K562 (cell line): ENCODE measurements at regions not wholly inside any gene's neighbourhood (a gene's known extent, or its start where the extent isn't known, plus 50 kb on each side); places are given as distances from the start of the nearest gene placed in this dataset.

Source experiments
- ATAC-seq: fragments of 200-7000 bp; cut with Tn5 transposase; 3 replicates; pipeline ENCODE4 v1.9.1; 2020; ENCODE audit warnings: moderate library complexity
- BruUV-seq: library from RNA; stranded (reverse); fragments of 400-500 nt; replicated peaks from 2 replicates; lab custom pipeline; 2021; lab: Mats Ljungman, UMichigan
- CTCF ChIA-PET: fragments of 300-600 bp; formaldehyde crosslinking; extraction: SDS; loops from one replicate; lab custom pipeline; 2021; ENCODE audit warnings: low intra/inter-chr PET ratio; lab: Yijun Ruan, JAX
- POLR2A ChIA-PET: fragments of 300-600, 350-650 bp; sonication (Branson Sonifier 250); formaldehyde crosslinking; extraction: SDS; loops from one replicate; lab custom pipeline; 2021; ENCODE audit warnings: antibody characterized with exemption, inconsistent platforms; lab: Yijun Ruan, JAX
- DNase-seq, 4 experiments: peaks; one replicate each; pipeline versions ENCODE4 v3.0.0 to v3.0.0-alpha.2; 2011 to 2018; ENCODE audit warnings: low spot score in 3 of 4, mixed read lengths in 3 of 4; ENCODE audit errors: extremely low read depth in 1 of 4
- FAIRE-seq: peaks from 2 replicates; lab custom pipeline; 2011; peaks lifted over from hg19 to GRCh38; lab: Jason Lieb, UNC
- H2AFZ ChIP-seq: 2 replicates; pipeline ENCODE4 v1.6.0; 2011; ENCODE audit warnings: low read depth, low read length, control low read depth, inconsistent platforms
- H3K27ac ChIP-seq: fragments of 200-600 bp; 3 replicates; pipeline ENCODE4 v1.8.0; 2011; ENCODE audit warnings: low read depth, mild to moderate bottlenecking, control low read depth, inconsistent platforms, low read length, moderate library complexity, mixed read lengths; ENCODE audit errors: extremely low read depth
- H3K27me3 ChIP-seq, 2 experiments: fragments of 300-600 bp in 1 of 2; 2 replicates in 1 of 2; 3 replicates in 1 of 2; pipeline versions ENCODE4 v1.6.0 to v1.8.0; 2011; ENCODE audit warnings: inconsistent platforms in 2 of 2, low read length in 2 of 2, mild to moderate bottlenecking in 1 of 2, mixed read lengths in 1 of 2, moderate library complexity in 1 of 2; ENCODE audit not compliant: control insufficient read depth in 2 of 2, insufficient read depth in 2 of 2
- H3K36me3 ChIP-seq: fragments of 300-600 bp; 3 replicates; pipeline ENCODE4 v1.8.0; 2011; ENCODE audit warnings: mild to moderate bottlenecking, low read length, inconsistent platforms; ENCODE audit not compliant: control insufficient read depth, insufficient read depth
- H3K4me1 ChIP-seq, 2 experiments: fragments of 200-600 bp in 1 of 2; replicated peaks in 1 of 2; 2 replicates in 1 of 2; 3 replicates in 1 of 2; pipeline versions ENCODE4 v1.5.1 to v1.8.0; 2011; ENCODE audit warnings: inconsistent platforms in 2 of 2, low read length in 2 of 2, mild to moderate bottlenecking in 1 of 2, mixed read lengths in 1 of 2, moderate library complexity in 1 of 2; ENCODE audit not compliant: control insufficient read depth in 2 of 2, insufficient read depth in 2 of 2
- H3K4me2 ChIP-seq: 2 replicates; pipeline ENCODE4 v1.6.1; 2011; ENCODE audit warnings: low read length, control low read depth, inconsistent platforms, mixed read lengths; ENCODE audit not compliant: insufficient read depth
- H3K4me3 ChIP-seq: fragments of 200-600 bp; sonication (generic), shearing (Covaris generic); 2 replicates; pipeline ENCODE4 v1.5.1; 2016; ENCODE audit warnings: control low read depth, inconsistent platforms
- H3K79me2 ChIP-seq: fragments of 200-600 bp; 3 replicates; pipeline ENCODE4 v1.8.0; 2011; ENCODE audit warnings: low read length, inconsistent platforms; ENCODE audit not compliant: control insufficient read depth, insufficient read depth
- H3K9ac ChIP-seq, 2 experiments: 2 replicates each; pipeline versions ENCODE4 v1.6.0 to v1.6.1; 2011; ENCODE audit warnings: low read depth in 2 of 2, low read length in 2 of 2, control low read depth in 1 of 2, inconsistent platforms in 1 of 2, mild to moderate bottlenecking in 1 of 2, mixed read lengths in 1 of 2; ENCODE audit not compliant: insufficient read depth in 1 of 2
- H3K9me1 ChIP-seq: one replicate; pipeline ENCODE4 v1.6.0; 2011; ENCODE audit warnings: inconsistent platforms, mild to moderate bottlenecking, low read length, moderate library complexity; ENCODE audit not compliant: control insufficient read depth, insufficient read depth
- H3K9me3 ChIP-seq: replicated peaks from 2 replicates; pipeline ENCODE4 v1.5.1; 2011; ENCODE audit warnings: low read depth, low read length, inconsistent platforms; ENCODE audit not compliant: control insufficient read depth, insufficient read depth
- H4K20me1 ChIP-seq: replicated peaks from 2 replicates; pipeline ENCODE4 v1.6.1; 2011; ENCODE audit warnings: low read length, inconsistent platforms, mixed read lengths; ENCODE audit not compliant: control insufficient read depth, insufficient read depth
- CHD2 ChIP-seq: IDR thresholded peaks from 2 replicates; pipeline ENCODE4 v1.6.1; 2011; ENCODE audit warnings: low read depth, low read length
- CTCF ChIP-seq, 3 experiments: IDR thresholded peaks in 2 of 3; conservative IDR thresholded peaks in 1 of 3; 2 replicates each; pipeline ENCODE4 v1.5.1; 2011 to 2012; ENCODE audit warnings: low read length in 3 of 3, mild to moderate bottlenecking in 3 of 3, control low read depth in 2 of 3, improper control_type of control experiment in 1 of 3, inconsistent platforms in 1 of 3, low read depth in 1 of 3, mixed read lengths in 1 of 3, moderate library complexity in 1 of 3; ENCODE audit not compliant: insufficient read depth in 2 of 3
- USF2 ChIP-seq: sonication (generic); formaldehyde crosslinking; IDR thresholded peaks from 2 replicates; pipeline ENCODE4 v1.5.0; 2020; ENCODE audit warnings: missing genetic modification reagents
- WGBS: fragments of 100-300 bp; shearing (Covaris generic); methylation state at CpG from one replicate; pipeline ENCODE4 v1.1.6; 2016; ENCODE audit warnings: low coverage, mixed read lengths; ENCODE audit not compliant: insufficient coverage; ENCODE audit errors: missing lambda C conversion rate; 5-methylcytosine and 5-hydroxymethylcytosine counted together
- in situ Hi-C: fragments of 300-500 bp; cut with MboI; formaldehyde crosslinking; loops from 4 replicates; pipeline ENCODE4 v1.15.0; 2018; ENCODE audit warnings: inconsistent platforms, mixed read lengths
- intact Hi-C: fragments of 100-400 bp; cut with micrococcal nuclease; formaldehyde crosslinking; loops from 2 replicates; pipeline ENCODE4 v1.14.2; 2022

DNA sequence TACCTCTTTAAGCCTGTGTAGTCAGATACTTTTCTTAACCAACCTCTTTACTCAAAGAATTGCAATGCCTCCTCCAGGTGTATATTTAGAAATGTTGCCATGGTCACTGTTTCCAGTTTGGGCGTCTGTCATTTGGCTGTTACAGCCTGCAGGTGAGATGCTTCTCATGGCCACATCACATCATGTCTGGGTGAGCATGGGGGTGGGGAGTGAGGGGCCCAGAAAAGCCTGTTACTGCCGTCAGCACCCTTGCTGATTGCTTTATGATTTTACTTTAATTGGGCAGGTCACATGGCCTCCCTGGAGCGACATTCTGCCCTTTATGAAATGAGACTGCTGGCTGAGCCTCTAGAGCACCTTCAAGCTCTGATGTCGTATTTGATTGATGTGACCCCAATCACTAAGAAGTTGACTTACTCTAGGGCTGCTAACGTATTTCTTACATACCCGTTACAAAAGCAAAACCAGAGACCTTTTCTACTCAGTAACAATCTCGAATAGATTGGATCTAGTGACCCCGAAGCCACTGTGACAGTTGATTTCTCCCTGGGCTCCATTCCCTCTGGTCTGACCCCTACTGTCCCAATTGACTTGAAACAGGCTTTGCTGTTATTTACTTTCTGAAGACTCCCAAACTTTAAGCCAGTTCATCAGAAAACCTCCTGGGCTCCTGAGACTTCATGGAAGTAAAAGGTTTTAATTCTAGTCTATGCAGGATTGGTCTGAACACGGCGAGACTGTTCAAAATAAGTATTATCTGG, 60.7 kb downstream of the OTUD1 start:
- Histone ChIP-seq H3K4me3 (no peak overlapping the region), H4K20me1 (no peaks in the 10 kb centered on the region), H3K27me3 (no peaks in the 10 kb centered on the region; a peak in 2 of 5 replicates), H3K9me3 (no peaks in the 10 kb centered on the region), H3K36me3 (no peaks in the 10 kb centered on the region), H2AFZ (no peak overlapping the region), H3K4me2 (no peak overlapping the region), H3K79me2 (no peaks in the 10 kb centered on the region), H3K9me1 (no peaks in the 10 kb centered on the region), H3K27ac (no peak overlapping the region), H3K9ac (no peak overlapping the region), H3K4me1 (no peaks in the 10 kb centered on the region)
- FAIRE-seq (no peak), DNase-seq (no peak), ATAC-seq (no peak; the same call in 2 of the 3 replicates)
- in situ Hi-C loops (no loop called here), intact Hi-C loops (no loop called here)
- no TSS peak for BruUV-seq
- POLR2A ChIA-PET: no interaction called here
- CTCF ChIA-PET: no interaction called here
- WGBS: 1% methylated on average over 10 of the region's 10 CpGs
- no peak for TF ChIP-seq CHD2
- 0 out of 2 replicates have a peak, but pooled peaks have one; percentile 4 for TF ChIP-seq USF2 (CRISPR knock-in tag)
- peak in 1 of 3 experiments; percentile 14; a peak in 2 of 6 replicates for TF ChIP-seq CTCF (IDR thresholded peaks at IDR 0.05 in 2 of 3, conservative IDR thresholded peaks at IDR 0.05 in 1 of 3; ENCODE audit: insufficient read depth in 2 of 3, low read depth in 1 of 3, low read length in 3 of 3)
